Kidney epithelial cell (primary cell): ENCODE measurements at regions not wholly inside any gene's neighbourhood (a gene's known extent, or its start where the extent isn't known, plus 50 kb on each side); places are given as distances from the start of the nearest gene placed in this dataset.

ENCODE experiments used
- DNase-seq: peaks from one replicate; pipeline ENCODE4 v3.0.0-alpha.2; 2010; ENCODE audit warnings: low read depth
- H3K27me3 ChIP-seq: 2 replicates; pipeline ENCODE4 v1.6.0; 2011; ENCODE audit warnings: low read length; ENCODE audit not compliant: control insufficient read depth, insufficient read depth
- H3K36me3 ChIP-seq: 2 replicates; pipeline ENCODE4 v1.5.1; 2011; ENCODE audit warnings: low read length; ENCODE audit not compliant: control insufficient read depth, insufficient read depth
- H3K4me3 ChIP-seq: 2 replicates; pipeline ENCODE4 v1.5.1; 2011; ENCODE audit warnings: low read depth, mild to moderate bottlenecking, control low read depth, low read length
- TF ChIP-seq, protein P1 (sequence below): IDR thresholded peaks from 2 replicates; pipeline ENCODE4 v1.5.1; 2011; ENCODE audit warnings: mild to moderate bottlenecking, moderate library complexity, low read length, control low read depth, inconsistent platforms; ENCODE audit not compliant: insufficient read depth, poor library complexity, severe bottlenecking

- no peak for DNase-seq
- no peak overlapping the region for H3K4me3 ChIP-seq
- H3K36me3 ChIP-seq = no peaks in the 10 kb centered on the region
- TF ChIP-seq, protein P1, sequence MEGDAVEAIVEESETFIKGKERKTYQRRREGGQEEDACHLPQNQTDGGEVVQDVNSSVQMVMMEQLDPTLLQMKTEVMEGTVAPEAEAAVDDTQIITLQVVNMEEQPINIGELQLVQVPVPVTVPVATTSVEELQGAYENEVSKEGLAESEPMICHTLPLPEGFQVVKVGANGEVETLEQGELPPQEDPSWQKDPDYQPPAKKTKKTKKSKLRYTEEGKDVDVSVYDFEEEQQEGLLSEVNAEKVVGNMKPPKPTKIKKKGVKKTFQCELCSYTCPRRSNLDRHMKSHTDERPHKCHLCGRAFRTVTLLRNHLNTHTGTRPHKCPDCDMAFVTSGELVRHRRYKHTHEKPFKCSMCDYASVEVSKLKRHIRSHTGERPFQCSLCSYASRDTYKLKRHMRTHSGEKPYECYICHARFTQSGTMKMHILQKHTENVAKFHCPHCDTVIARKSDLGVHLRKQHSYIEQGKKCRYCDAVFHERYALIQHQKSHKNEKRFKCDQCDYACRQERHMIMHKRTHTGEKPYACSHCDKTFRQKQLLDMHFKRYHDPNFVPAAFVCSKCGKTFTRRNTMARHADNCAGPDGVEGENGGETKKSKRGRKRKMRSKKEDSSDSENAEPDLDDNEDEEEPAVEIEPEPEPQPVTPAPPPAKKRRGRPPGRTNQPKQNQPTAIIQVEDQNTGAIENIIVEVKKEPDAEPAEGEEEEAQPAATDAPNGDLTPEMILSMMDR = no peak
- no peaks in the 10 kb centered on the region for H3K27me3 ChIP-seq
These were observed 150.9 kb downstream of the C9orf50 start for GRCh38 chr9:129469988-129470316.

DNA sequence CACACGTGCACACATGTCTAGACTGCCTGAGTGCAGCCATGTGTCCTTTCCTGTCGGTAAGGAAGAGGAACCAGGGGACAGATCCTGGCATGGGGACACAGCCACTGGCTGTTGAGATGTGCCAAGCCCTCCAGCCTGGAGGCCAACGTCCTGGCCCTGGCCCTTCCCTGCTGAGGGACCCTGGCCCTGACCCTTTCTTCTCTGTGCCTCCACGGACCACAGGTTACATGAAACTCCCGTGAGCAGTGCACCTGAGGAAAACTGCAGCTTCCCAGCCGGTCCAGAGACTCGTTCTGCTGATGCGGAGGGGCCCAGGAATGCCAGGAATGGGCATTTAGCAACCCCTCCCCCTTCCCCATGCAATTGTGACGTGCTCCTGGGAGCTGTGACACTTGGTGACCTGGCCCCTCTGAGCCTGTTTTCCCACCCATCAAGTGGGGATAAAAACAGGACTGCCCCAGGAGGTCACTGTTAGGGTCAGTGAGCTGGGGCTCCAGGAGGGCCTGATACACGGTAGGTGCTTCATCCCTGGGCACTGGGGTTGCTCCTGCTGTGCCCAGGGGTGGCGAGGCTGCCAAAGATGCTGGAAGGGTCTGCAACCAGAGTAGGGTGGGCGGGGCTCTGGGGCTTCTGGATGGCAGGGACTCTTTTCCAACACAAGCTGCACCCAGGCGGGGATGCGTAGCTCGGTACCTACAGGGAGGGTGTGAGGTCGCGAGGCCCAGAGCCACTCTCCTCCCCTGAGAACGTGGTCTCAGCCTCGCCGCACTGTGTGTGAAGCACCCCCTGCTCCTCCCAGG lies 151.5 kb downstream of the C9orf50 start:
- DNase-seq = no peak
- TF ChIP-seq, protein P1 = no peak
- no peaks in the 10 kb centered on the region for H3K36me3 ChIP-seq
- no peak overlapping the region for H3K4me3 ChIP-seq
- H3K27me3 ChIP-seq = no peaks in the 10 kb centered on the region

DNA sequence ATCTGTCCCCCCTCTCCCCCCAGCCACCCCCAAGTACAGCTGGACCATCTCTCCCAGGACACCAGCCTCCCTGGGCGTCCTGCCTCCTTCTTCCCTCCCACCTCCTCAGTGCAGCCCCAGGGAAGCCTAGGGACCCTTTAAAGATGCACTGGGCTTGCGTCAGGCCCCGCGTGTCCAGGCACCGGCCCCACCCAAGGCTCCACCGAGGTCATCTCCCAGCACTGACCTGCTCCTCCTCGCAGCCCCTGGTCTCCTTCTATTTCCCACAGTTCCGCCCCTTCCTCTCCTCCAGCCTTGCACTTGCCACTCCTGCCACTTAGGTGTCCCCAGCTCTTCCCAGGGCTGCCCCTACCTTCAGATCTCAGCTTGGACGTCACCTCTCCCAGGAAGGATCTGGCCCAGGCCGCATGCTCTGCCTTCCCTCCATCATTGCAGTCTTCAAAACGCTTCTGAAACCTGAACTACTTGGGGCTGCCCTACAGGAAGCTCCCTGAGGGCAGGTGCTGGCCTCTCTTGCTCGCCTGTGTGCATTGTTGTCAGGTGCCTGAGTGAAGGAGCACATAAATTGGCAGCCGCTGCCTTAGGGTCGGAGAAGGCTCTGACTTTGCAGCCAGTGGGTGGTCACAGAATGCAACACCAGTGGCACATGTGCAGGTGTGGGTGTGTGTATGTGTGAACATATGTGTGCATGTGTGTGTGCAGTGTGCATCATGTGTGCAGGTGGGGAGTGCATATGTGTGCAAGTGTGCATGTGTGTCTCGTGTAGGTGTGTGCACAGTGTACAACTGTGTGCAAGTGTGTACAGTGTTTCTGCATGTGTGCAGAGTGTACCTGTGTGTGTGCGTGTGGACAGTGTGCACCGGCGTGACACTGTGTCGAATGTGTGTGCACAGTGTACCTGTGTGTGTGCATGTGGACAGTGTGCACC lies 152.9 kb downstream of the C9orf50 start:
- Histone ChIP-seq H3K36me3 (no peaks in the 10 kb centered on the region), H3K4me3 (no peak overlapping the region), H3K27me3 (no peaks in the 10 kb centered on the region)
- TF ChIP-seq, protein P1 = no peak
- DNase-seq = no peak

DNA sequence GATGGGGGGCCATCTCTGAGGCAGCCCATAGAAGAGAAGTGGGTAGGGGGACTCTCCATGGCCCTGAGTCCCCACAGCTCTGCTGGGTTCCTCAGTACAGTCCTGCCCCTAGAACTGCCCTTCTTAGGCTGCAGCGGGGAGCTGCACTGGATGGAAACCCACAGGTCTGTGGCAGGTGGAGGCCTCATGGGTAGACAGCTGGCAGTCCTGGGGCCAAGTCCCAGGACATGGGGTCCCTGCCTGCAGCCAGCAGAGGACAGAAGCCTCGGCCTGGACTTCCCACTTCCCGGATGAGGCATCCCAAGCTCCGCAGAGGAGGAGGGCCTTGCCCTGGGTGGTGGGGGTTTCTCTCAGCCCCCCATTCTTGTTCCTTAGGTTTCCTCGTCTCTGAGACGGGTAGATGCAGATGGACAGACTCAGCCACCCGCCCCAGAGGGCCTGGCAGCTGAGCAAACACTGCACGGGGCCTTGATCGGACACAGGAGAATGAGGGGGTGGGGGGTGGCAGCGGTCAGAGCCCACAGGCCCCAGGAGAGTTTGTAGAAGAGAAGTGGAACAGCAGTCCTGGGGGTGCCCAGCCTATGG lies 153.8 kb downstream of the C9orf50 start:
- no peak overlapping the region for H3K4me3 ChIP-seq
- DNase-seq = no peak
- no peaks in the 10 kb centered on the region for H3K36me3 ChIP-seq
- TF ChIP-seq, protein P1 = no peak
- H3K27me3 ChIP-seq = no peaks in the 10 kb centered on the region

GRCh38 chr9:129465834-129466535 lies 154.9 kb downstream of the C9orf50 start:
- no peak for DNase-seq
- TF ChIP-seq, protein P1 = no peak
- H3K27me3 ChIP-seq = no peaks in the 10 kb centered on the region
- no peak overlapping the region for H3K4me3 ChIP-seq
- no peaks in the 10 kb centered on the region for H3K36me3 ChIP-seq
